HUDEP-2 (cell line): ENCODE measurements at regions not wholly inside any gene's neighbourhood (a gene's known extent, or its start where the extent isn't known, plus 50 kb on each side); places are given as distances from the start of the nearest gene placed in this dataset.

Experiments
- DNase-seq, 76 experiments: peaks; one replicate each; lab custom pipeline; 2025; ENCODE audit not compliant: unreplicated experiment in 76 of 76; lab: John Stamatoyannopoulos, UW

GRCh38 chr13:76231522-76232167 lies 595.5 kb downstream of the LMO7 start:
- DNase-seq, result no peak

- DNase-seq, result no peak
Measured at GRCh38 chr13:76229281-76229680, 593.2 kb downstream of the LMO7 start.

- no peak for DNase-seq
Measured at GRCh38 chr13:76226941-76227340, 590.8 kb downstream of the LMO7 start.

GRCh38 chr13:76225815-76226489 lies 589.8 kb downstream of the LMO7 start:
- DNase-seq, result no peak

- DNase-seq, result no peak
Measured at GRCh38 chr13:76223999-76224398, 587.9 kb downstream of the LMO7 start.

- DNase-seq, result peak in 1 of 76 experiments; percentile 6
Measured at GRCh38 chr13:76223565-76223964, 587.4 kb downstream of the LMO7 start.

- DNase-seq, result no peak
Measured at GRCh38 chr13:76222511-76222910, 586.4 kb downstream of the LMO7 start.

GRCh38 chr13:76216729-76217128 lies 580.6 kb downstream of the LMO7 start:
- DNase-seq, result no peak

GRCh38 chr13:76214001-76214400 lies 577.9 kb downstream of the LMO7 start:
- no peak for DNase-seq

- DNase-seq, result no peak
Measured at GRCh38 chr13:76213423-76213904, 577.3 kb downstream of the LMO7 start.

- no peak for DNase-seq
Measured at GRCh38 chr13:76210262-76210661, 574.1 kb downstream of the LMO7 start.

GRCh38 chr13:76198568-76199163 lies 562.5 kb downstream of the LMO7 start:
- no peak for DNase-seq

- DNase-seq, result no peak
Measured at GRCh38 chr13:76189882-76190519, 553.9 kb downstream of the LMO7 start.

- DNase-seq, result no peak
Measured at GRCh38 chr13:76175961-76176725, 540.0 kb downstream of the LMO7 start.

GRCh38 chr13:76168661-76169060 lies 532.5 kb downstream of the LMO7 start:
- DNase-seq, result no peak

- no peak for DNase-seq
Measured at GRCh38 chr13:76164290-76164689, 528.2 kb downstream of the LMO7 start.

GRCh38 chr13:76163761-76164160 lies 527.6 kb downstream of the LMO7 start:
- DNase-seq, result no peak

- DNase-seq, result peak in 30 of 76 experiments; percentile 0 to 65 (median 6)
Measured at GRCh38 chr13:76160961-76161925, 525.1 kb downstream of the LMO7 start.

- DNase-seq, result no peak
Measured at GRCh38 chr13:76160506-76160905, 524.4 kb downstream of the LMO7 start.

GRCh38 chr13:76157926-76158325 lies 521.8 kb downstream of the LMO7 start:
- no peak for DNase-seq
